Neural progenitor cell (in vitro differentiated cells): ENCODE measurements at regions not wholly inside any gene's neighbourhood (a gene's known extent, or its start where the extent isn't known, plus 50 kb on each side); places are given as distances from the start of the nearest gene placed in this dataset.

Experiments
- DNase-seq: peaks from one replicate; pipeline ENCODE4 v3.0.0-alpha.2; 2016; ENCODE audit warnings: low spot score
- H2AFZ ChIP-seq: fragments of 200-600 bp; sonication (generic); replicated peaks from 2 replicates; pipeline ENCODE4 v1.6.1; 2016; ENCODE audit warnings: antibody characterized with exemption
- H3F3A ChIP-seq: fragments of 200-600 bp; sonication (generic); 2 replicates; pipeline ENCODE4 v1.6.1; 2016; ENCODE audit warnings: antibody characterized with exemption, low read depth
- H3K27ac ChIP-seq: fragments of 200-600 bp; sonication (generic); 2 replicates; pipeline ENCODE4 v1.5.1; 2016; ENCODE audit warnings: mild to moderate bottlenecking
- H3K27me3 ChIP-seq: fragments of 200-600 bp; sonication (generic); 2 replicates; pipeline ENCODE4 v1.6.1; 2016; ENCODE audit warnings: mild to moderate bottlenecking, moderate library complexity
- H3K36me3 ChIP-seq: fragments of 200-600 bp; sonication (generic); 2 replicates; pipeline ENCODE4 v1.5.1; 2016
- H3K4me1 ChIP-seq: fragments of 200-600 bp; sonication (generic); 2 replicates; pipeline ENCODE4 v1.6.1; 2016; ENCODE audit warnings: mixed run types
- H3K4me2 ChIP-seq: fragments of 200-600 bp; sonication (generic); 2 replicates; pipeline ENCODE4 v1.6.1; 2016
- H3K4me3 ChIP-seq: fragments of 200-600 bp; sonication (generic); 2 replicates; pipeline ENCODE4 v1.5.1; 2016
- H3K79me2 ChIP-seq: fragments of 200-600 bp; sonication (generic); 2 replicates; pipeline ENCODE4 v1.6.1; 2016; ENCODE audit warnings: low read depth
- H3K9ac ChIP-seq: fragments of 200-600 bp; sonication (generic); 2 replicates; pipeline ENCODE4 v1.6.1; 2016
- H3K9me3 ChIP-seq: fragments of 200-600 bp; sonication (generic); 2 replicates; pipeline ENCODE4 v1.5.1; 2016; ENCODE audit warnings: low read depth
- H4K20me1 ChIP-seq: fragments of 200-600 bp; sonication (generic); 2 replicates; pipeline ENCODE4 v1.6.1; 2016; ENCODE audit warnings: low read depth
- H3K27ac Mint-ChIP-seq: 3 replicates; pipeline ENCODE4 v1.8.0; 2021; ENCODE audit warnings: mixed read lengths
- H3K27me3 Mint-ChIP-seq: 2 replicates; pipeline ENCODE4 v1.8.0; 2022; ENCODE audit warnings: low read depth, mild to moderate bottlenecking, inconsistent platforms, moderate library complexity, mixed read lengths; ENCODE audit not compliant: insufficient read depth
- H3K36me3 Mint-ChIP-seq: 3 replicates; pipeline ENCODE4 v1.8.0; 2021; ENCODE audit warnings: mixed read lengths
- H3K4me1 Mint-ChIP-seq: 3 replicates; pipeline ENCODE4 v1.8.0; 2021; ENCODE audit warnings: mixed read lengths
- H3K4me3 Mint-ChIP-seq: 3 replicates; pipeline ENCODE4 v1.8.0; 2021; ENCODE audit warnings: mild to moderate bottlenecking, moderate library complexity, mixed read lengths
- H3K9me3 Mint-ChIP-seq: 3 replicates; pipeline ENCODE4 v1.8.0; 2020; ENCODE audit warnings: mixed read lengths
- EZH2 ChIP-seq: fragments of 200-600 bp; sonication (generic); IDR thresholded peaks from 2 replicates; pipeline ENCODE4 v1.6.1; 2017; ENCODE audit warnings: antibody characterized with exemption, mild to moderate bottlenecking, moderate library complexity
- EZH2phosphoT487 ChIP-seq: fragments of 200-600 bp; sonication (generic); IDR thresholded peaks from 2 replicates; pipeline ENCODE4 v1.6.1; 2017; ENCODE audit warnings: antibody characterized with exemption
- TF ChIP-seq, protein P1 (sequence below): fragments of 200-600 bp; sonication (generic); IDR thresholded peaks from 2 replicates; pipeline ENCODE4 v1.5.1; 2017; ENCODE audit warnings: antibody characterized with exemption, mild to moderate bottlenecking

DNA sequence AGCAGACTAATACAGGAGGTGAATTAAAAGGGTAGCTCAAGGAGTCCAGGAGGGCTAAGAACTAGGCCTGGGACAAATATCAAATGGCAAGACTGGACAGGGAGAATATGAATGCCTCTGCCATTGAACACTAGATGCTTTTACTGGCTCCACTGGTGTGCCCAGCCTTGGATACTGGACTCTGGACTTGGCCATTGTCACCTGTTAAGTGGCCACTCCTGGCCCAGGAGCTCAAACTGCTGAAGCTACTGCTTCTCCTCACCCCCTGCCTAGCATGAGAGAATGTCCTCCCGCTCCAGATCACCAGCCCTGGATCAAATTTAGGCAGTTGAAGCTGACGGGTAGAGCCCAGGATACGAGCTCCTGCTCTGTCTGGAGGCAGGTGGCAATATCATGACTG, 170.8 kb downstream of the DDX1 start:
- Histone ChIP-seq H3K9me3 (no peaks in the 10 kb centered on the region), H3K36me3 (no peaks in the 10 kb centered on the region), H3K79me2 (no peaks in the 10 kb centered on the region), H3K27ac (no peak overlapping the region), H2AFZ (no peak overlapping the region), H3K4me1 (peaks cover 4% of the 10 kb centered on the region), H3K27me3 (no peaks in the 10 kb centered on the region), H3K4me3 (no peak overlapping the region), H4K20me1 (no peaks in the 10 kb centered on the region), H3K9ac (no peak overlapping the region), H3F3A (no peaks in the 10 kb centered on the region), H3K4me2 (no peak overlapping the region)
- Mint-ChIP-seq H3K4me3 (no peak overlapping the region), H3K36me3 (no peaks in the 10 kb centered on the region), H3K4me1 (peaks cover 10% of the 10 kb centered on the region), H3K9me3 (peaks cover 11% of the 10 kb centered on the region), H3K27me3 (peaks cover 4% of the 10 kb centered on the region), H3K27ac (no peak overlapping the region)
- DNase-seq: no peak
- TF ChIP-seq, protein P1, sequence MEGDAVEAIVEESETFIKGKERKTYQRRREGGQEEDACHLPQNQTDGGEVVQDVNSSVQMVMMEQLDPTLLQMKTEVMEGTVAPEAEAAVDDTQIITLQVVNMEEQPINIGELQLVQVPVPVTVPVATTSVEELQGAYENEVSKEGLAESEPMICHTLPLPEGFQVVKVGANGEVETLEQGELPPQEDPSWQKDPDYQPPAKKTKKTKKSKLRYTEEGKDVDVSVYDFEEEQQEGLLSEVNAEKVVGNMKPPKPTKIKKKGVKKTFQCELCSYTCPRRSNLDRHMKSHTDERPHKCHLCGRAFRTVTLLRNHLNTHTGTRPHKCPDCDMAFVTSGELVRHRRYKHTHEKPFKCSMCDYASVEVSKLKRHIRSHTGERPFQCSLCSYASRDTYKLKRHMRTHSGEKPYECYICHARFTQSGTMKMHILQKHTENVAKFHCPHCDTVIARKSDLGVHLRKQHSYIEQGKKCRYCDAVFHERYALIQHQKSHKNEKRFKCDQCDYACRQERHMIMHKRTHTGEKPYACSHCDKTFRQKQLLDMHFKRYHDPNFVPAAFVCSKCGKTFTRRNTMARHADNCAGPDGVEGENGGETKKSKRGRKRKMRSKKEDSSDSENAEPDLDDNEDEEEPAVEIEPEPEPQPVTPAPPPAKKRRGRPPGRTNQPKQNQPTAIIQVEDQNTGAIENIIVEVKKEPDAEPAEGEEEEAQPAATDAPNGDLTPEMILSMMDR: no peak

DNA sequence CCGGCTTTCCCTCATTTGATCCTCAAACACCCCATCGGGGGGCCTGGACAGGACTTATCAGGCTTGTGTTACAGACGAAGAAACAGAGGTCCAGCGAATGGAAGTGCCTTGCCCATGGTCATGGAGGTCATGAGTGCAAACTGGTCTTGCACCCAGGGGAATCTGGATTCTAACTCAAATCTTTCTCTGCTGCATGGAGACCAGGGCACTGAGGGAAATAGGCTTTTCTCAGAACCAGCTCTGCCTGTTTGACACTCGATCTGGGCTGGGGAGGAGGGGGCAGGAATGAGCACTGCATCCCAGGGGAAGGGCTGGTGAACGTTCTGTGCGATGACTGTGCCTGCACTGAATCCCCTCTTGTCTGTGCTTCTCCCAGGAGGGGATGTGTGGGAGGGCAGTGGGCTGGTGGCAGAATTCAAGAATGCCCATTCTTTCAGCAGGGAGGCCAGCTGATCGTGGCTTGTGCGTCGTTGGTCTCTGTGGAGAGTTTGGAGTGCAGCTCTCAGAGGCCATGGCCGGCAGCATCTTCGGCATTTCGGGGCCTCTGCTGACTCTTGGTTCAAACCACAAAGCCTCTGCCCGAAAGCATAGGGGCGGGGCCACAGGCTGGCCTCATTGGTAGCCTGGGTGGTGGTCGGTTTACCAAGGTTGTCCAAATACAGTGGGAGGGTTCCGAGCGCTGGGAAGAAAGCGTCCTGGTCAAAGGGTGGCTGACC, 171.6 kb downstream of the DDX1 start:
- Mint-ChIP-seq H3K36me3 (no peaks in the 10 kb centered on the region), H3K4me1 (peaks cover 16% of the 10 kb centered on the region), H3K27ac (no peak overlapping the region), H3K9me3 (peaks cover 11% of the 10 kb centered on the region), H3K27me3 (peaks cover 4% of the 10 kb centered on the region), H3K4me3 (no peak overlapping the region)
- peaks cover 2% of the 10 kb centered on the region for H3F3A ChIP-seq
- DNase-seq: no peak
- H3K79me2 ChIP-seq: no peaks in the 10 kb centered on the region
- H3K4me2 ChIP-seq: no peak overlapping the region
- TF ChIP-seq, protein P1: no peak
- TF ChIP-seq EZH2phosphoT487 (no peak), EZH2 (no peak)
- H3K9me3 ChIP-seq: no peaks in the 10 kb centered on the region
- no peaks in the 10 kb centered on the region for H3K36me3 ChIP-seq
- H4K20me1 ChIP-seq: no peaks in the 10 kb centered on the region
- H3K27ac ChIP-seq: no peak overlapping the region
- no peak overlapping the region for H3K4me3 ChIP-seq
- peaks cover 10% of the 10 kb centered on the region for H3K4me1 ChIP-seq
- H3K27me3 ChIP-seq: no peaks in the 10 kb centered on the region
- no peak overlapping the region for H3K9ac ChIP-seq
- H2AFZ ChIP-seq: no peak overlapping the region

DNA sequence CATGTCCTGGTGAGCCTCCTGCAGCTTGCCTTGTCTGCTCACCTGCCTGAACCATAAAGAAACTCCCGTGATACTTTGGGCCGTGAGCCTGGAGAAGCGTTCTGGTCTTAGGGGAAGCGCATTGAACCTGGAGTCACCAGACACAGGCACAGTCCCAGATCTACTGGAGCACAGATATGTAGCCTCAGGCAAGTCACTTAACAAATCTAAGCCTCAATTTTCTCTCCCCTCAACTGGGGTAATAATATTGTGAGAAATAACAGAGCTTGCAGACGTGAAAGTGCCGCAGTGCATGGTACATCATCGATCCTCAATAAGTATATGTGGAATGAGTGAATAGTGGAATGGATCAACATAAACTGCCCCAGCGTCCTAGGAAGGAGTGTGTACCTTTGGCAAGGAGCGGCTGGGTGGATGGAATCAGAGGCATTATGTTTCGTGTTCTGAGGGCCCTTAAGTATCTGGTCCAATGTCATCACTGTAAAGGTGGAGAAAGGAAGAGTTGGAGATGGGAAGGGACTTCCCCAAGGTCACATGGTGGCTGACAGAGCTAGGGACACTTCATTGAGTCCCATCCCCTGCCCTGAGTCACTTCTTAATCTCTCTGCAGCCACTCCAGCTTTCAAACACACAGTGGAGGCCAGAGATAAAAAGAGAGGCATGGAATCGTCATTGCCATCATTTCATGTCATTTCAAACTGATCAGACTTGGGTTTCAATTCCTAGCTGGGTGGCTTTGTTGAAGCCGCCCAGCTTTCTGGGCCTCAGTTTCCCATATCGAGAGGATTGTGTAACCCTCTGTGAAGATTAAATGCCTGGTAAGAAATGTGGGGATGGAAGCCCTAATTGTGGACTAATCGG, 172.4 kb downstream of the DDX1 start:
- Mint-ChIP-seq H3K9me3 (peaks cover 6% of the 10 kb centered on the region), H3K4me1 (peaks cover 24% of the 10 kb centered on the region), H3K27ac (no peak overlapping the region), H3K36me3 (no peaks in the 10 kb centered on the region), H3K4me3 (no peak overlapping the region), H3K27me3 (peaks cover 4% of the 10 kb centered on the region)
- Histone ChIP-seq H3K9me3 (no peaks in the 10 kb centered on the region), H2AFZ (no peak overlapping the region), H3K4me1 (peaks cover 18% of the 10 kb centered on the region), H3K27ac (no peak overlapping the region), H3K79me2 (no peaks in the 10 kb centered on the region), H3K4me3 (no peak overlapping the region), H3K36me3 (no peaks in the 10 kb centered on the region), H4K20me1 (no peaks in the 10 kb centered on the region), H3F3A (peaks cover 9% of the 10 kb centered on the region), H3K9ac (no peak overlapping the region), H3K27me3 (no peaks in the 10 kb centered on the region), H3K4me2 (no peak overlapping the region)
- no peak for DNase-seq
- TF ChIP-seq EZH2 (no peak), EZH2phosphoT487 (no peak)
- TF ChIP-seq, protein P1: no peak
